ENCODE measurements at regions not wholly inside any gene's neighbourhood (a gene's known extent, or its start where the extent isn't known, plus 50 kb on each side); places are given as distances from the start of the nearest gene placed in this dataset.

GRCh38 chr6:48744948-48745347 lies 634.0 kb upstream of the PTCHD4 start:
- TF ChIP-seq POLR2A (IDR thresholded peaks at IDR 0.05) (no peak), CTCF (IDR thresholded peaks at IDR 0.05) (no peak)
